ENCODE measurements at regions not wholly inside any gene's neighbourhood (a gene's known extent, or its start where the extent isn't known, plus 50 kb on each side); places are given as distances from the start of the nearest gene placed in this dataset.
"Not testable (repeated sequence)": the region's sequence is repeated elsewhere in the genome, so short reads cannot be mapped to it uniquely, and the experiment has no call there.

DNA sequence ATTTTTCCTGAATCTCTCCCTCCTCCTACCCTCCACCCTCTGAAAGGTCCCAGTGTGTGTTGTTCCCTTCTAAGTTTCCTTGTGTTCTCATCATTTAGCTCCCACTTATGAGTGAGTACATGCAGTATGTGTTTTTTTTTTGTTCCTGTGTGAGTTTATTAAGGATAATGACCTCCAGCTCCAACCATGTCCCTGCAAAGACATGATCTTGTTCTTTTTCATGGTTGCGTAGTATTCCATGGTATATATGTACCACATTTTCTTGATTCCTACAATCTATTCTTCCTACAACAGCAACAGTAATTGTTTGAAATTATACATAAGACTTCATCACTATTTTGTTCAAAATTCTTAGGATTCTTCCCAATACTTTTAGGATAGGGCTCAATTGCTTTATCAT is 1117.8 kb downstream of the GATA3 start (continued):
- no peak for TF ChIP-seq HNF4A (conservative IDR thresholded peaks at IDR 0.05)
- no peak for TF ChIP-seq SP1 (IDR thresholded peaks at IDR 0.05)
- TF ChIP-seq FOXA1 (IDR thresholded peaks at IDR 0.05) = no peak

DNA sequence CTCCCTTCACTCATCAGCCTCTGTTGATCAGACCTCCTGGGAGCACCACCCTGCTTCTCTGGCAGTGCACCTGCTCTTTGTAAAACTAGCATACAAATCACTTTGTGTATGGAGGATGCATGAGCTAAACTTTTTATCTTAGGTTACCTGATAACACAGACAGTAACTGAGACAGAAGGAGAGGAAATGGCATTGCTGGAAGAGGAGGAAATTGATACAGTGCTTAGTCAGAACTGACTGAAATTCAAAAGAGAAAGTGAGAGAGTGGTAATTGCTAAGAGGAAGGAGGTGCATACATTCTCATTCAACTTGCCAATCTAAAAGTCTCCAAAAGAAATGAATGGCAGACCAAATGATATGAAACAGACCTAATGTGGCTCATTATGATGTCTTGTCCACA is 1120.7 kb downstream of the GATA3 start:
- Histone ChIP-seq H3K27ac (ENCODE audit: low read depth in 1 of 2, low read length in 2 of 2) (no peak overlapping the region), H3K4me3 (ENCODE audit: low read depth in 1 of 3, low read length in 3 of 3) (no peak overlapping the region), H3K9me3 (ENCODE audit: control insufficient read depth in 4 of 4, low read length in 3 of 4) (peaks cover 0 to 3% (median 0%) of the 10 kb centered on the region in 4 donors), H3K36me3 (ENCODE audit: control insufficient read depth in 4 of 4, insufficient read depth in 3 of 4, low read depth in 1 of 4, low read length in 3 of 4) (no peaks in the 10 kb centered on the region), H3K9ac (ENCODE audit: low read depth in 1 of 2, low read length in 2 of 2) (no peak overlapping the region), H3K27me3 (ENCODE audit: control insufficient read depth in 4 of 4, insufficient read depth in 4 of 4, low read length in 3 of 4) (peaks cover 0 to 2% (median 0%) of the 10 kb centered on the region in 4 donors), H3K4me1 (ENCODE audit: control insufficient read depth in 4 of 4, insufficient read depth in 4 of 4, low read length in 3 of 4) (no peaks in the 10 kb centered on the region)
- TF ChIP-seq GABPA (IDR thresholded peaks at IDR 0.05 in 1 of 2, conservative IDR thresholded peaks at IDR 0.05 in 1 of 2) (no peak), TAF1 (conservative IDR thresholded peaks at IDR 0.05) (no peak), EGR1 (IDR thresholded peaks at IDR 0.05; ENCODE audit: low read depth in 2 of 2) (no peak), RXRA (IDR thresholded peaks at IDR 0.05) (no peak), HNF4G (IDR thresholded peaks at IDR 0.05) (no peak), SP1 (IDR thresholded peaks at IDR 0.05) (no peak), HNF4A (conservative IDR thresholded peaks at IDR 0.05) (no peak), RAD21 (IDR thresholded peaks at IDR 0.05) (no peak), JUND (IDR thresholded peaks at IDR 0.05) (no peak)
- TF ChIP-seq, protein P1, sequence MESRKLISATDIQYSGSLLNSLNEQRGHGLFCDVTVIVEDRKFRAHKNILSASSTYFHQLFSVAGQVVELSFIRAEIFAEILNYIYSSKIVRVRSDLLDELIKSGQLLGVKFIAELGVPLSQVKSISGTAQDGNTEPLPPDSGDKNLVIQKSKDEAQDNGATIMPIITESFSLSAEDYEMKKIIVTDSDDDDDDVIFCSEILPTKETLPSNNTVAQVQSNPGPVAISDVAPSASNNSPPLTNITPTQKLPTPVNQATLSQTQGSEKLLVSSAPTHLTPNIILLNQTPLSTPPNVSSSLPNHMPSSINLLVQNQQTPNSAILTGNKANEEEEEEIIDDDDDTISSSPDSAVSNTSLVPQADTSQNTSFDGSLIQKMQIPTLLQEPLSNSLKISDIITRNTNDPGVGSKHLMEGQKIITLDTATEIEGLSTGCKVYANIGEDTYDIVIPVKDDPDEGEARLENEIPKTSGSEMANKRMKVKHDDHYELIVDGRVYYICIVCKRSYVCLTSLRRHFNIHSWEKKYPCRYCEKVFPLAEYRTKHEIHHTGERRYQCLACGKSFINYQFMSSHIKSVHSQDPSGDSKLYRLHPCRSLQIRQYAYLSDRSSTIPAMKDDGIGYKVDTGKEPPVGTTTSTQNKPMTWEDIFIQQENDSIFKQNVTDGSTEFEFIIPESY (IDR thresholded peaks at IDR 0.05) = no peak
- DNase-seq (ENCODE audit: low spot score) = no peak

DNA sequence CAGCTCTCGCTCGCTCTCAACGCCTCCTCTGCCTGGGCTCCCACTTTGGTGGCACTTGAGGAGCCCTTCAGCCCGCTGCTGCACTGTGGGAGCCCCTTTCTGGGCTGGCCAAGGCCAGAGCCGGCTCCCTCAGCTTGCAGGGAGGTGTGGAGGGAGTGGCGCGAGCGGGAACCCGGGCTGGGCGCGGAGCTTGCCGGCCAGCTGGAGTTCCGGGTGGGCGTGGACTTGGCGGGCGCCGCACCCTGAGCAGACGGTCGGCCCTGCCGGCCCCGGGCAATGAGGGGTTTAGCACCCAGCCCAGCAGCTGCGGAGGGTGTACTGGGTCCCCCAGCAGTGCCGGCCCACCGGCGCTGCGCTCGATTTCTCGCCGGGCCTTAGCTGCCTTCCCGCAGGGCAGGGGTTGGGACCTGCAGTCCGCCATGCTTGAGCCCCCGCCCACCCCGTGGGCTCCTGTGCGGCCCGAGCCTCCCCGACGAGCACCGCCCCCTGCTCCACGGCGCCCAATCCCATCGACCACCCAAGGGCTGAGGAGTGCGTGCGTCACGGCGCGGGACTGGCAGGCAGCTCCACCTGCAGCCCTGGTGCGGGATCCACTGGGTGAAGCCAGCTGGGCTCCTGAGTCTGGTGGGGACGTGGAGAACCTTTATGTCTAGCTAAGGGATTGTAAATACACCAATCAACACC is 1128.9 kb downstream of the GATA3 start:
- not testable (repeated sequence) for H3K9me3 ChIP-seq (ENCODE audit: control insufficient read depth in 4 of 4, low read length in 3 of 4); DNase-seq (ENCODE audit: low spot score); H3K4me3 ChIP-seq (ENCODE audit: low read depth in 1 of 3, low read length in 3 of 3); H3K36me3 ChIP-seq (ENCODE audit: control insufficient read depth in 4 of 4, insufficient read depth in 3 of 4, low read depth in 1 of 4, low read length in 3 of 4); H3K27me3 ChIP-seq (ENCODE audit: control insufficient read depth in 4 of 4, insufficient read depth in 4 of 4, low read length in 3 of 4); H3K4me1 ChIP-seq (ENCODE audit: control insufficient read depth in 4 of 4, insufficient read depth in 4 of 4, low read length in 3 of 4); H3K27ac ChIP-seq (ENCODE audit: low read depth in 1 of 2, low read length in 2 of 2); H3K9ac ChIP-seq (ENCODE audit: low read depth in 1 of 2, low read length in 2 of 2)
- WGBS = 90% methylated on average over 48 of the region's 48 CpGs

DNA sequence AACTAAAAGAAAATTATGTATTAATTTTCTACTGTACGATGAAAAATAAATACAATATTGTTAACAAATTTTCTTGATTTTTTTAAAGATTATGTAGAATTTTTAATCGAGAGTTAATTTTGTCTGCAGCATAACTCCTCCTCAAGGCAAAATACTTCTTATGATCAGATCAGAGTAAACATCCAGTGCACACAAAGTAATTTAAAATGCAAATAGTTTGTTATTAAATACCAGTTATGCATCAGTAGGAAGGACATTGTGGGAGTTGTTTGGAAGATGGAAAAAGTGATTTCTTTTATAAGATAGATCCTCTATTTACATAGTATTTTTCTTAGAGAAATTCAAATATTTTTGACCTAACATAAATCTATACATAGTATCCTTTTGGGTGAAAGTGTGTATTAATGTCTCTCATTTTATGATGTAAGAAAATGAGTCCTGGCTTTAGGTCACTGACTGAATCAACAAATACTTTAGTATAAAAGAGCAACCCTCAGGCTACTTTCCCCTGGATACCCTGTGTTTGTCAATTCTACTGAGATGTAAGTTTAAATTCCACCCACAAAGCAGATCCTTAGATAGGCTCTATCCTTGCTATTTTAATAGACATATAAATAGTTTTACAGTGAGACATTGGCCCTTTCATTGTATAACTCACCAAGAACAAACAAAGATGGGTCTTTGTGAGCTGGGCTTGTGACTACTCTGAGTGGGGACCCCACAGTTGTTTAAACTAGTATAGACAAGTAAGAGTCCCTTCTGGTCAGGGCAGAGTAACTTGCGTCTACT is 1133.7 kb downstream of the GATA3 start:
- 86% methylated on average over 3 of the region's 3 CpGs for WGBS
- Histone ChIP-seq H3K9me3 (ENCODE audit: control insufficient read depth in 4 of 4, low read length in 3 of 4) (no peaks in the 10 kb centered on the region), H3K9ac (ENCODE audit: low read depth in 1 of 2, low read length in 2 of 2) (no peak overlapping the region), H3K27me3 (ENCODE audit: control insufficient read depth in 4 of 4, insufficient read depth in 4 of 4, low read length in 3 of 4) (no peaks in the 10 kb centered on the region), H3K4me3 (ENCODE audit: low read depth in 1 of 3, low read length in 3 of 3) (no peak overlapping the region), H3K4me1 (ENCODE audit: control insufficient read depth in 4 of 4, insufficient read depth in 4 of 4, low read length in 3 of 4) (no peaks in the 10 kb centered on the region), H3K27ac (ENCODE audit: low read depth in 1 of 2, low read length in 2 of 2) (no peak overlapping the region), H3K36me3 (ENCODE audit: control insufficient read depth in 4 of 4, insufficient read depth in 3 of 4, low read depth in 1 of 4, low read length in 3 of 4) (no peaks in the 10 kb centered on the region)
- TF ChIP-seq TAF1 (conservative IDR thresholded peaks at IDR 0.05) = no peak
- no peak for TF ChIP-seq SP1 (IDR thresholded peaks at IDR 0.05)
- no peak for TF ChIP-seq EGR1 (IDR thresholded peaks at IDR 0.05; ENCODE audit: low read depth in 2 of 2)
- DNase-seq (ENCODE audit: low spot score) = no peak
